ENCODE measurements at regions not wholly inside any gene's neighbourhood (a gene's known extent, or its start where the extent isn't known, plus 50 kb on each side); places are given as distances from the start of the nearest gene placed in this dataset.

DNA sequence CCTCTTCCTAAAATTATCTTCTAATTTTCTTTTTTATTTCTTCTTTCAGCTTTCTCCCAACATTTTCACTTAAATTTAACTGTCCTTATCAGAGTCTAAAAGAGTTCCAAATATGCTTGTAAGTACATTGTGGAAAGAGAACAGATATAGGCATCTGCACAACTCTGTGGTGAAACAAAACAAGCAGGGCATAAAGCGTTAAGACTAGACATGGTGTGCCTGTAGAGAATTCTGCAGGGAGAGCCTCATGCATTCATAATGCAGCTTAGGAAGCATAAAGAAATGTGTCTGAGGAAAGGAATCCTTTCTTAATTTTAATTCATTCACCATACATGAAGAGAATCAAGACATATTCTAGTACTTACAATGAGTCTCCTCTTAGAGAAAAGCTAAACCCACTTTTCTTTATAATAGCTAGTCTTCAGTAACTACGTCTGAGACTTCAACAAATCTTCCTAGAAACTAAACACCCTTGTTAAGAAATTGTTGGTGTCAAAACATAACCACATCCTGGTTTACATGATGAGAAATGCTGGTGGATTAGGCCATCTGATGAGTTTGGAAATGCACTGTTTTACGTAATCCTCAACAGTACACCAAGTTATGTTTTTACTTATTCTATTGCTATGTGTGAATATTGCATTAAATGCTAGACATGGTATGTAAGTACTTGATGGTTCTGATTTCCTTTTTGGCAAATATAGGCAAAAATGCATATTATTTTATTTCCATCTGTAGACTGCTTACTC is 307.8 kb upstream of the GIMD1 start:
- TF ChIP-seq POLR2AphosphoS5 (IDR thresholded peaks at IDR 0.05; ENCODE audit: insufficient read depth, low read depth, low read length) (no peak), CTCF (IDR thresholded peaks at IDR 0.05; ENCODE audit: extremely low read depth in 1 of 2, insufficient read depth in 1 of 2, low read depth in 1 of 2, low read length in 2 of 2) (no peak)

Data from endothelial cell of umbilical vein (primary cell).